ENCODE measurements at regions not wholly inside any gene's neighbourhood (a gene's known extent, or its start where the extent isn't known, plus 50 kb on each side); places are given as distances from the start of the nearest gene placed in this dataset.

- Histone ChIP-seq H3K36me3 (ENCODE audit: control insufficient read depth, insufficient read depth, low read length) (no peaks in the 10 kb centered on the region), H3K27me3 (ENCODE audit: control insufficient read depth, insufficient read depth, low read length) (peaks cover 3% of the 10 kb centered on the region), H3K4me3 (ENCODE audit: low read depth, low read length) (no peak overlapping the region)
- ChIA-PET POLR2A (no interaction called here), CTCF (interaction anchor here (0.7 to 4.2 kb wide), 8 partner anchors 9 to 883 kb away, joined by 3 to 21 read pairs (median 3); no protein-coding TSS in a partner anchor)
- TF ChIP-seq CTCF (IDR thresholded peaks at IDR 0.05; ENCODE audit: insufficient read depth, low read depth, low read length) = peak; percentile 29
- DNase-seq (ENCODE audit: low read depth) = no peak
Measured at GRCh38 chr1:60969971-60970509, 112.3 kb upstream of the NFIA start.

GRCh38 chr1:60965280-60965854, 117.0 kb upstream of the NFIA start:
- no peak for DNase-seq (ENCODE audit: low read depth)
- peaks cover 3% of the 10 kb centered on the region for H3K27me3 ChIP-seq (ENCODE audit: control insufficient read depth, insufficient read depth, low read length)
- TF ChIP-seq CTCF (IDR thresholded peaks at IDR 0.05; ENCODE audit: insufficient read depth, low read depth, low read length) = no peak
- H3K4me3 ChIP-seq (ENCODE audit: low read depth, low read length) = no peak overlapping the region
- ChIA-PET POLR2A (no interaction called here), CTCF (no interaction called here)
- H3K36me3 ChIP-seq (ENCODE audit: control insufficient read depth, insufficient read depth, low read length) = no peaks in the 10 kb centered on the region

GRCh38 chr1:60963167-60963940, 119.0 kb upstream of the NFIA start:
- no peak overlapping the region for H3K4me3 ChIP-seq (ENCODE audit: low read depth, low read length)
- no peak for DNase-seq (ENCODE audit: low read depth)
- peaks cover 1% of the 10 kb centered on the region; the same call in 1 of the 2 replicates for H3K27me3 ChIP-seq (ENCODE audit: control insufficient read depth, insufficient read depth, low read length)
- POLR2A ChIA-PET = no interaction called here
- CTCF ChIA-PET = interaction anchor here (0.7 kb wide), 1 partner anchor 889 kb away, joined by 3 read pairs; no protein-coding TSS in a partner anchor
- TF ChIP-seq CTCF (IDR thresholded peaks at IDR 0.05; ENCODE audit: insufficient read depth, low read depth, low read length) = no peak
- no peaks in the 10 kb centered on the region for H3K36me3 ChIP-seq (ENCODE audit: control insufficient read depth, insufficient read depth, low read length)

- no peak for TF ChIP-seq CTCF (IDR thresholded peaks at IDR 0.05; ENCODE audit: insufficient read depth, low read depth, low read length)
Measured at GRCh38 chr1:60960891-60961461, 121.4 kb upstream of the NFIA start.

GRCh38 chr1:60959701-60960100, 122.7 kb upstream of the NFIA start:
- no peak for TF ChIP-seq CTCF (IDR thresholded peaks at IDR 0.05; ENCODE audit: insufficient read depth, low read depth, low read length)
- DNase-seq (ENCODE audit: low read depth) = no peak
- Histone ChIP-seq H3K4me3 (ENCODE audit: low read depth, low read length) (no peak overlapping the region), H3K27me3 (ENCODE audit: control insufficient read depth, insufficient read depth, low read length) (no peaks in the 10 kb centered on the region), H3K36me3 (ENCODE audit: control insufficient read depth, insufficient read depth, low read length) (no peaks in the 10 kb centered on the region)
- POLR2A ChIA-PET = no interaction called here
- CTCF ChIA-PET = interaction anchor here (0.9 to 1.2 kb wide), 2 partner anchors 90 to 989 kb away, joined by 3 to 4 read pairs; no protein-coding TSS in a partner anchor

More at GRCh38 chr1:60960891-60961461, 121.4 kb upstream of the NFIA start:
- Histone ChIP-seq H3K4me3 (ENCODE audit: low read depth, low read length) (no peak overlapping the region), H3K36me3 (ENCODE audit: control insufficient read depth, insufficient read depth, low read length) (no peaks in the 10 kb centered on the region), H3K27me3 (ENCODE audit: control insufficient read depth, insufficient read depth, low read length) (no peaks in the 10 kb centered on the region)
- no peak for DNase-seq (ENCODE audit: low read depth)
- CTCF ChIA-PET = no interaction called here
- POLR2A ChIA-PET = no interaction called here
